Neural progenitor cell (in vitro differentiated cells): ENCODE measurements at regions not wholly inside any gene's neighbourhood (a gene's known extent, or its start where the extent isn't known, plus 50 kb on each side); places are given as distances from the start of the nearest gene placed in this dataset.

Experiments
- EZH2 ChIP-seq: fragments of 200-600 bp; sonication (generic); IDR thresholded peaks from 2 replicates; pipeline ENCODE4 v1.6.1; 2017; ENCODE audit warnings: antibody characterized with exemption, mild to moderate bottlenecking, moderate library complexity
- EZH2phosphoT487 ChIP-seq: fragments of 200-600 bp; sonication (generic); IDR thresholded peaks from 2 replicates; pipeline ENCODE4 v1.6.1; 2017; ENCODE audit warnings: antibody characterized with exemption
- TF ChIP-seq, protein P1 (sequence below): fragments of 200-600 bp; sonication (generic); IDR thresholded peaks from 2 replicates; pipeline ENCODE4 v1.5.1; 2017; ENCODE audit warnings: antibody characterized with exemption, mild to moderate bottlenecking

DNA sequence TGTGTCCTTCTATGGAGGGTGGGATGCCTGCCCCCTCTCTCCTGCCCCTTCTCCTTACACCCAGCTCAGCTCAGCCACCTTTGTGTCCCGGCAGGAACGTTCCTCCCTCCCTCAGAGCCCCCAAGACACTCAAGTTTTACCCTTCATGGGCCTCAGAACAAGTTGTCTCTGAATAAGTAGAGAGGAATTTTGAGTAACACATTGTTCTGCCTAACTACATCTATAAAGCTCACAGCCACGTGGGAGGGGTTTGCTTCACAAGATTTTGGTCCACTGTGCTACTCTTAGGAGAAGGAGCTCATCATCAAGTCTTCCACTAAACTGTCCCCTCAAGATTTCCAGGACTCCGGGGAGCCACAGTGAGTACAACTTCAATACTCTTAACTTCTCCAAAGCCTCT is 51.6 kb upstream of the ZNF32 start:
- TF ChIP-seq, protein P1, sequence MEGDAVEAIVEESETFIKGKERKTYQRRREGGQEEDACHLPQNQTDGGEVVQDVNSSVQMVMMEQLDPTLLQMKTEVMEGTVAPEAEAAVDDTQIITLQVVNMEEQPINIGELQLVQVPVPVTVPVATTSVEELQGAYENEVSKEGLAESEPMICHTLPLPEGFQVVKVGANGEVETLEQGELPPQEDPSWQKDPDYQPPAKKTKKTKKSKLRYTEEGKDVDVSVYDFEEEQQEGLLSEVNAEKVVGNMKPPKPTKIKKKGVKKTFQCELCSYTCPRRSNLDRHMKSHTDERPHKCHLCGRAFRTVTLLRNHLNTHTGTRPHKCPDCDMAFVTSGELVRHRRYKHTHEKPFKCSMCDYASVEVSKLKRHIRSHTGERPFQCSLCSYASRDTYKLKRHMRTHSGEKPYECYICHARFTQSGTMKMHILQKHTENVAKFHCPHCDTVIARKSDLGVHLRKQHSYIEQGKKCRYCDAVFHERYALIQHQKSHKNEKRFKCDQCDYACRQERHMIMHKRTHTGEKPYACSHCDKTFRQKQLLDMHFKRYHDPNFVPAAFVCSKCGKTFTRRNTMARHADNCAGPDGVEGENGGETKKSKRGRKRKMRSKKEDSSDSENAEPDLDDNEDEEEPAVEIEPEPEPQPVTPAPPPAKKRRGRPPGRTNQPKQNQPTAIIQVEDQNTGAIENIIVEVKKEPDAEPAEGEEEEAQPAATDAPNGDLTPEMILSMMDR: no peak
- TF ChIP-seq EZH2 (no peak), EZH2phosphoT487 (no peak)
